ENCODE measurements at regions not wholly inside any gene's neighbourhood (a gene's known extent, or its start where the extent isn't known, plus 50 kb on each side); places are given as distances from the start of the nearest gene placed in this dataset.

DNA sequence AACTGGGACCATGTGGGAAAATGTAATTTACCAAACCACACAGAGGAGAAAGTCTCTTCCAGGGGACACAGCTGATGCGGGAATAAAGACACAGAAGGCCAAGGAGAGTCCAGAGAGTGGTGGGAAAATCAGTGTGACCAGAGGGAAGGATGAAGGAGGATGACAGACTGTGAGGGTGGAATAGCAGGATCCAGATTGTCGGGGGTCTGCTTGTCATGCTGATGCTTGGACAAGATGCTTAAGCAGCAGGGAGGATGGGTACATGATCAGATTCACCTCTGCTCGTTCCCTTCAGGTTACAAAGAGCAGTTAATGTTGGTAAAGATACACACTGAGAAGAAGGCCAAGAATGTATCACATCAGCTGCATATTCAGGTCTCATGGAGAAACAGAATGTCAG is 117.1 kb upstream of the ZNF644 start:
- Mint-ChIP-seq H3K27me3 (ENCODE audit: unreplicated experiment) (no peaks in the 10 kb centered on the region), H3K36me3 (ENCODE audit: insufficient read depth, unreplicated experiment) (no peaks in the 10 kb centered on the region), H3K4me1 (ENCODE audit: low read depth, unreplicated experiment) (no peaks in the 10 kb centered on the region), H3K4me3 (ENCODE audit: low read depth, unreplicated experiment) (no peak overlapping the region), H3K9me3 (ENCODE audit: low read depth, unreplicated experiment) (peaks cover 4% of the 10 kb centered on the region), H3K27ac (ENCODE audit: unreplicated experiment) (no peak overlapping the region)
- no peak for DNase-seq
- intact Hi-C loops (cut with micrococcal nuclease; ENCODE audit: unreplicated experiment): no loop called here
- CTCF ChIA-PET: no interaction called here
- TF ChIP-seq, protein P1, sequence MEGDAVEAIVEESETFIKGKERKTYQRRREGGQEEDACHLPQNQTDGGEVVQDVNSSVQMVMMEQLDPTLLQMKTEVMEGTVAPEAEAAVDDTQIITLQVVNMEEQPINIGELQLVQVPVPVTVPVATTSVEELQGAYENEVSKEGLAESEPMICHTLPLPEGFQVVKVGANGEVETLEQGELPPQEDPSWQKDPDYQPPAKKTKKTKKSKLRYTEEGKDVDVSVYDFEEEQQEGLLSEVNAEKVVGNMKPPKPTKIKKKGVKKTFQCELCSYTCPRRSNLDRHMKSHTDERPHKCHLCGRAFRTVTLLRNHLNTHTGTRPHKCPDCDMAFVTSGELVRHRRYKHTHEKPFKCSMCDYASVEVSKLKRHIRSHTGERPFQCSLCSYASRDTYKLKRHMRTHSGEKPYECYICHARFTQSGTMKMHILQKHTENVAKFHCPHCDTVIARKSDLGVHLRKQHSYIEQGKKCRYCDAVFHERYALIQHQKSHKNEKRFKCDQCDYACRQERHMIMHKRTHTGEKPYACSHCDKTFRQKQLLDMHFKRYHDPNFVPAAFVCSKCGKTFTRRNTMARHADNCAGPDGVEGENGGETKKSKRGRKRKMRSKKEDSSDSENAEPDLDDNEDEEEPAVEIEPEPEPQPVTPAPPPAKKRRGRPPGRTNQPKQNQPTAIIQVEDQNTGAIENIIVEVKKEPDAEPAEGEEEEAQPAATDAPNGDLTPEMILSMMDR (IDR thresholded peaks at IDR 0.05; ENCODE audit: unreplicated experiment): no peak
- BruUV-seq (replicated peaks): no TSS peak

DNA sequence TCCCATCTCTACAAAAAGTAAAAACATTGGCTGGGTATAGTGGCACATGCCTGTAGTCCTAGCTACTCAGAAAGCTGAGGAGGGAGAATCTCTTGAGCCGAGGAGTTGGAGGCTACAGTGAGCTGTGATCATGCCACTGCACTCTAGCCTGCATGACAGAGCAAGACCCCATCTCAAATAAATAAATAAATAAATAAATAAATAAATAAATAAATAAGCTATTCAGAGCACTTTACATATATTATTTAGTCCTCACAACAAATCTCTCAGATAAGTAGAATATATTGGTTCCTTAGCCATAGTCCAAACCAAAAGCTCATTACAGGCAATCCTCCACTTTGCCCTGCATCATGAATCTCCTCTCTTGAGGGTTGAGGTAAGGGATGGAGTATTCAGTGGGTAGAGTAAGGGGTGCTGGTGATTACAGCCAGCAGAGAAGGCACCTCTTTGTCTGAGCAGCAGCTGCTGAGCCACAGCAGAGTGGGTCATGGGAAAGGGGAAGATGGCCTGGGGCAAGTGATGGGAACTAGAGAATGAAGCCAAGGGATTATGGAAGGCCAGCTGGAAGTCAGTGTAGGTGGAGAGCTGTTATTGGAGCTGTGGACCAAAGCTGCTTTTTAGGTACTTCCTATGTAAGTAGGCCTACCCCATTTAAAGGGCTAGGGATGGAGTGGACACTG is 115.5 kb upstream of the ZNF644 start:
- DNase-seq: no peak
- peaks cover 4% of the 10 kb centered on the region for H3K9me3 Mint-ChIP-seq (ENCODE audit: low read depth, unreplicated experiment)
- BruUV-seq (replicated peaks): no TSS peak
- H3K27ac Mint-ChIP-seq (ENCODE audit: unreplicated experiment): no peak overlapping the region
- CTCF ChIA-PET: no interaction called here
- no peaks in the 10 kb centered on the region for H3K4me1 Mint-ChIP-seq (ENCODE audit: low read depth, unreplicated experiment)
- H3K4me3 Mint-ChIP-seq (ENCODE audit: low read depth, unreplicated experiment): no peak overlapping the region
- H3K36me3 Mint-ChIP-seq (ENCODE audit: insufficient read depth, unreplicated experiment): no peaks in the 10 kb centered on the region
- TF ChIP-seq, protein P1 (IDR thresholded peaks at IDR 0.05; ENCODE audit: unreplicated experiment): no peak
- intact Hi-C loops (cut with micrococcal nuclease; ENCODE audit: unreplicated experiment): no loop called here
- H3K27me3 Mint-ChIP-seq (ENCODE audit: unreplicated experiment): peaks cover 14% of the 10 kb centered on the region

DNA sequence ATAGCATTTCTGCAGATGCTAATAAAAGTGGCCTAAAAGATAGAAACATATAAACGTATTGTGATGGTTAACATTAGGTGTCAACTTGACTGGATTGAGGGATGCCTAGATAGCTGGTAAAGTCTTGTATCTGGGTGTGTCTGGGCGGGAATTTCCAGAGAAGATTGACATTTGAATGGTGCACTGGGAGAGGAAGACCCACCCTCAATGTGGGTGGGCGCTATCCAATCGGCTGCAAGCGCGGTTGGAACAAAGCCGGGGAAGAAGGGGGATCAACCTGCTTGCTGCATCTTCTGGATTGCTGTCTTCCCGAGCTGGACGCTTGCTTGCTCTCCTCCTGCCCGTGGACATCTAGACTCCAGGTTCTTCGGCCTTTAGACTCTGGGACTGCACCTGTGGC is 114.0 kb upstream of the ZNF644 start:
- peaks cover 4% of the 10 kb centered on the region for H3K9me3 Mint-ChIP-seq (ENCODE audit: low read depth, unreplicated experiment)
- TF ChIP-seq, protein P1 (IDR thresholded peaks at IDR 0.05; ENCODE audit: unreplicated experiment): no peak
- CTCF ChIA-PET: no interaction called here
- no TSS peak for BruUV-seq (replicated peaks)
- intact Hi-C loops (cut with micrococcal nuclease; ENCODE audit: unreplicated experiment): no loop called here
- no peak overlapping the region for H3K4me3 Mint-ChIP-seq (ENCODE audit: low read depth, unreplicated experiment)
- no peak for DNase-seq
- H3K27ac Mint-ChIP-seq (ENCODE audit: unreplicated experiment): no peak overlapping the region
- H3K4me1 Mint-ChIP-seq (ENCODE audit: low read depth, unreplicated experiment): no peaks in the 10 kb centered on the region
- H3K27me3 Mint-ChIP-seq (ENCODE audit: unreplicated experiment): peaks cover 20% of the 10 kb centered on the region
- H3K36me3 Mint-ChIP-seq (ENCODE audit: insufficient read depth, unreplicated experiment): no peaks in the 10 kb centered on the region

DNA sequence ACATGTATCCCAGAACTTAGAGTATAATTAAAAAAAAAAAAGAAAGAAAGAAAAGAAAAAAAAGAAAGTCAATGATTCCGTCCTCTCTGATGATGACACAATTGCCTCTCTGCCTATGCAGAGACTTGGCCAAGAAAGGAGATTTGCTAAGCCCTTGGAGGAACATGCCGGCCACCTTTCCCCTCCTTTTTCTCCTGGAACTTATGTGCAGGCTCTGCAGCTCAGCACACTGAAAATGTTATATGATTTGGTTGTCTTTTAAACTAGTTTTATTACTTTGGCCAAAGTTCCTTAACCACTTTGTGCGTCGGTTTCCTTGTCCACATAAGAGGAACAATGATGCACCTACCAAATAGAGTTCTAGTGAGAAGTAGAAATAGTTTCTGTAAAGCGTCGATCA is 111.4 kb upstream of the ZNF644 start:
- Mint-ChIP-seq H3K27me3 (ENCODE audit: unreplicated experiment) (peaks cover 20% of the 10 kb centered on the region), H3K4me1 (ENCODE audit: low read depth, unreplicated experiment) (no peaks in the 10 kb centered on the region), H3K27ac (ENCODE audit: unreplicated experiment) (no peak overlapping the region), H3K36me3 (ENCODE audit: insufficient read depth, unreplicated experiment) (no peaks in the 10 kb centered on the region), H3K9me3 (ENCODE audit: low read depth, unreplicated experiment) (peaks cover 4% of the 10 kb centered on the region), H3K4me3 (ENCODE audit: low read depth, unreplicated experiment) (no peak overlapping the region)
- CTCF ChIA-PET: no interaction called here
- intact Hi-C loops (cut with micrococcal nuclease; ENCODE audit: unreplicated experiment): no loop called here
- no peak for DNase-seq
- TF ChIP-seq, protein P1 (IDR thresholded peaks at IDR 0.05; ENCODE audit: unreplicated experiment): no peak
- no TSS peak for BruUV-seq (replicated peaks)

All from Calu3 (cell line).